GM23338 (cell line): ENCODE measurements at regions not wholly inside any gene's neighbourhood (a gene's known extent, or its start where the extent isn't known, plus 50 kb on each side); places are given as distances from the start of the nearest gene placed in this dataset.

Experiments used
- EZH2 ChIP-seq: fragments of 200-600 bp; sonication (generic); IDR thresholded peaks from one replicate; pipeline ENCODE4 v1.8.0; 2017; ENCODE audit warnings: antibody characterized with exemption, mild to moderate bottlenecking, low read depth; ENCODE audit not compliant: unreplicated experiment
- EZH2phosphoT487 ChIP-seq: fragments of 200-600 bp; sonication (generic); IDR thresholded peaks from one replicate; pipeline ENCODE4 v1.8.1; 2018; ENCODE audit warnings: antibody characterized with exemption; ENCODE audit not compliant: unreplicated experiment
- POLR2AphosphoS5 ChIP-seq: IDR thresholded peaks from 2 replicates; pipeline ENCODE4 v1.6.1; 2016; ENCODE audit warnings: antibody characterized with exemption, low read depth
- TF ChIP-seq, protein P1 (sequence below), 2 experiments: fragments of 200-600 bp in 1 of 2; sonication (generic) in 1 of 2; conservative IDR thresholded peaks; 2 replicates each; pipeline versions ENCODE4 v1.5.1 to v1.6.1; 2016 to 2017; ENCODE audit warnings: antibody characterized with exemption in 2 of 2, low read depth in 2 of 2, mild to moderate bottlenecking in 2 of 2, moderate library complexity in 1 of 2
- TF ChIP-seq, protein P2 (sequence below): IDR thresholded peaks from one replicate; pipeline ENCODE4 v1.6.1; 2018; ENCODE audit warnings: antibody characterized with exemption; ENCODE audit not compliant: unreplicated experiment

DNA sequence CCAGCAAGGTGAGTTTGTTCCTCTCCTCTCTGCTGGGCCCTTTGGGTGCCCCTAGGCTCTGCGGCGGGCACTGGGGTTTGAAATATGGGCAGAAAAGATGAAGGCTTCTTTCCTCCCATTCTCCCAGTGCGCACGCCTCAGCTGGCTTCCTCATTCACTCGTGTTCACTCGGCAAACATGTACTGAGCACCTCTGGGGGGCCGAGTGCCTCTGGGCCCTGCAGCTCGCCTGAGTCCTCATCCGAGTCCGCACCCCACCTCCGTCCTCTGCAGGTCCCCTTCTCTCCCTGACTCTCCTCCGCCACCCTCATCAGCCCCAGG, 98.5 kb upstream of the RUNX3 start:
- TF ChIP-seq, protein P1, sequence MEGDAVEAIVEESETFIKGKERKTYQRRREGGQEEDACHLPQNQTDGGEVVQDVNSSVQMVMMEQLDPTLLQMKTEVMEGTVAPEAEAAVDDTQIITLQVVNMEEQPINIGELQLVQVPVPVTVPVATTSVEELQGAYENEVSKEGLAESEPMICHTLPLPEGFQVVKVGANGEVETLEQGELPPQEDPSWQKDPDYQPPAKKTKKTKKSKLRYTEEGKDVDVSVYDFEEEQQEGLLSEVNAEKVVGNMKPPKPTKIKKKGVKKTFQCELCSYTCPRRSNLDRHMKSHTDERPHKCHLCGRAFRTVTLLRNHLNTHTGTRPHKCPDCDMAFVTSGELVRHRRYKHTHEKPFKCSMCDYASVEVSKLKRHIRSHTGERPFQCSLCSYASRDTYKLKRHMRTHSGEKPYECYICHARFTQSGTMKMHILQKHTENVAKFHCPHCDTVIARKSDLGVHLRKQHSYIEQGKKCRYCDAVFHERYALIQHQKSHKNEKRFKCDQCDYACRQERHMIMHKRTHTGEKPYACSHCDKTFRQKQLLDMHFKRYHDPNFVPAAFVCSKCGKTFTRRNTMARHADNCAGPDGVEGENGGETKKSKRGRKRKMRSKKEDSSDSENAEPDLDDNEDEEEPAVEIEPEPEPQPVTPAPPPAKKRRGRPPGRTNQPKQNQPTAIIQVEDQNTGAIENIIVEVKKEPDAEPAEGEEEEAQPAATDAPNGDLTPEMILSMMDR (conservative IDR thresholded peaks at IDR 0.05; ENCODE audit: low read depth in 2 of 2): no peak
- TF ChIP-seq POLR2AphosphoS5 (no peak), EZH2 (no peak), EZH2phosphoT487 (no peak)
- TF ChIP-seq, protein P2, sequence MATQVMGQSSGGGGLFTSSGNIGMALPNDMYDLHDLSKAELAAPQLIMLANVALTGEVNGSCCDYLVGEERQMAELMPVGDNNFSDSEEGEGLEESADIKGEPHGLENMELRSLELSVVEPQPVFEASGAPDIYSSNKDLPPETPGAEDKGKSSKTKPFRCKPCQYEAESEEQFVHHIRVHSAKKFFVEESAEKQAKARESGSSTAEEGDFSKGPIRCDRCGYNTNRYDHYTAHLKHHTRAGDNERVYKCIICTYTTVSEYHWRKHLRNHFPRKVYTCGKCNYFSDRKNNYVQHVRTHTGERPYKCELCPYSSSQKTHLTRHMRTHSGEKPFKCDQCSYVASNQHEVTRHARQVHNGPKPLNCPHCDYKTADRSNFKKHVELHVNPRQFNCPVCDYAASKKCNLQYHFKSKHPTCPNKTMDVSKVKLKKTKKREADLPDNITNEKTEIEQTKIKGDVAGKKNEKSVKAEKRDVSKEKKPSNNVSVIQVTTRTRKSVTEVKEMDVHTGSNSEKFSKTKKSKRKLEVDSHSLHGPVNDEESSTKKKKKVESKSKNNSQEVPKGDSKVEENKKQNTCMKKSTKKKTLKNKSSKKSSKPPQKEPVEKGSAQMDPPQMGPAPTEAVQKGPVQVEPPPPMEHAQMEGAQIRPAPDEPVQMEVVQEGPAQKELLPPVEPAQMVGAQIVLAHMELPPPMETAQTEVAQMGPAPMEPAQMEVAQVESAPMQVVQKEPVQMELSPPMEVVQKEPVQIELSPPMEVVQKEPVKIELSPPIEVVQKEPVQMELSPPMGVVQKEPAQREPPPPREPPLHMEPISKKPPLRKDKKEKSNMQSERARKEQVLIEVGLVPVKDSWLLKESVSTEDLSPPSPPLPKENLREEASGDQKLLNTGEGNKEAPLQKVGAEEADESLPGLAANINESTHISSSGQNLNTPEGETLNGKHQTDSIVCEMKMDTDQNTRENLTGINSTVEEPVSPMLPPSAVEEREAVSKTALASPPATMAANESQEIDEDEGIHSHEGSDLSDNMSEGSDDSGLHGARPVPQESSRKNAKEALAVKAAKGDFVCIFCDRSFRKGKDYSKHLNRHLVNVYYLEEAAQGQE: no peak
